B cell (primary cell): ENCODE measurements at regions not wholly inside any gene's neighbourhood (a gene's known extent, or its start where the extent isn't known, plus 50 kb on each side); places are given as distances from the start of the nearest gene placed in this dataset.

Source experiments
- ATAC-seq: fragments of 200-7000 bp; cut with Tn5 transposase; one replicate; pipeline ENCODE4 v1.10.0; 2021; ENCODE audit warnings: low read depth, mild to moderate bottlenecking, moderate number of reproducible peaks, moderate library complexity
- CTCF ChIA-PET: fragments of 350-600 bp; sonication (Branson Sonifier 250); formaldehyde crosslinking; loops from one replicate; lab custom pipeline; 2021; ENCODE audit warnings: antibody characterized with exemption, inconsistent platforms; lab: Charles Lee
- POLR2A ChIA-PET: fragments of 350-600 bp; sonication (Branson Sonifier 250); formaldehyde crosslinking; loops from one replicate; lab custom pipeline; 2021; ENCODE audit warnings: antibody characterized with exemption; lab: Charles Lee
- DNase-seq: peaks from one replicate; pipeline ENCODE4 v3.0.0; 2013
- H2AFZ ChIP-seq: 2 replicates; pipeline ENCODE4 v1.6.1; 2012; ENCODE audit warnings: mild to moderate bottlenecking, low read depth, low read length; ENCODE audit not compliant: insufficient read depth, poor library complexity, severe bottlenecking
- H3K27ac ChIP-seq, 2 donors: 1 replicate in 1 of 2; 2 replicates in 1 of 2; pipeline ENCODE4 v1.5.1; 2012 to 2013; ENCODE audit warnings: low read length in 2 of 2, mild to moderate bottlenecking in 2 of 2, moderate library complexity in 1 of 2
- H3K27me3 ChIP-seq, 4 experiments: fragments of 200-600 bp in 1 of 4; sonication (generic) in 1 of 4; replicated peaks in 1 of 4; 1 replicate in 2 of 4; 2 replicates in 2 of 4; pipeline versions ENCODE4 v1.6.1 to v1.7.0; 2013 to 2016; ENCODE audit warnings: low read length in 3 of 4, mild to moderate bottlenecking in 2 of 4, mixed read lengths in 1 of 4, moderate library complexity in 1 of 4; ENCODE audit not compliant: insufficient read depth in 4 of 4, control insufficient read depth in 3 of 4; ENCODE audit errors: control extremely low read depth in 1 of 4
- H3K36me3 ChIP-seq, 2 experiments: replicated peaks in 1 of 2; 1 replicate in 1 of 2; 2 replicates in 1 of 2; pipeline versions ENCODE4 v1.6.1 to v1.7.1; 2013; ENCODE audit warnings: low read length in 1 of 2; ENCODE audit not compliant: insufficient read depth in 2 of 2, control insufficient read depth in 1 of 2; ENCODE audit errors: control extremely low read depth in 1 of 2, extremely low read depth in 1 of 2
- H3K4me1 ChIP-seq, 2 donors: fragments of 200-600 bp in 1 of 2; sonication (generic) in 1 of 2; 1 replicate in 1 of 2; 2 replicates in 1 of 2; pipeline versions ENCODE4 v1.5.1 to v1.6.1; 2013 to 2017; ENCODE audit warnings: low read length in 2 of 2; ENCODE audit not compliant: control insufficient read depth in 2 of 2, insufficient read depth in 2 of 2
- H3K4me2 ChIP-seq: replicated peaks from 2 replicates; pipeline ENCODE3; 2012; ENCODE audit warnings: mild to moderate bottlenecking, low read depth, low read length; ENCODE audit not compliant: poor library complexity, severe bottlenecking
- H3K4me3 ChIP-seq, 5 experiments: fragments of 200-600 bp in 1 of 5; sonication (generic) in 1 of 5; 1 replicate in 3 of 5; 2 replicates in 2 of 5; pipeline versions ENCODE4 v1.5.1 to v1.7.0; 2011 to 2016; ENCODE audit warnings: low read length in 4 of 5, mild to moderate bottlenecking in 4 of 5, low read depth in 2 of 5, control low read depth in 1 of 5, moderate library complexity in 1 of 5; ENCODE audit not compliant: insufficient read depth in 1 of 5; ENCODE audit errors: control extremely low read depth in 1 of 5, extremely low read depth in 1 of 5
- H3K79me2 ChIP-seq: fragments of 200-600 bp; sonication (generic); one replicate; pipeline ENCODE4 v1.6.0; 2016; ENCODE audit warnings: low read length; ENCODE audit not compliant: control insufficient read depth, insufficient read depth
- H3K9ac ChIP-seq: fragments of 200-600 bp; sonication (generic); 2 replicates; pipeline ENCODE4 v1.6.1; 2017; ENCODE audit warnings: mild to moderate bottlenecking, low read length, moderate library complexity
- H3K9me3 ChIP-seq, 3 donors: one replicate each; pipeline versions ENCODE4 v1.6.1 to v1.7.1; 2013; ENCODE audit warnings: low read length in 2 of 3; ENCODE audit not compliant: control insufficient read depth in 2 of 3, insufficient read depth in 1 of 3; ENCODE audit errors: control extremely low read depth in 1 of 3
- H4K20me1 ChIP-seq: 2 replicates; pipeline ENCODE4 v1.6.0; 2012; ENCODE audit warnings: mild to moderate bottlenecking, low read length; ENCODE audit not compliant: insufficient read depth, control insufficient read depth, poor library complexity, severe bottlenecking
- H3K27ac Mint-ChIP-seq: one replicate; pipeline ENCODE4 v1.8.0; 2021; ENCODE audit warnings: mixed read lengths
- H3K27me3 Mint-ChIP-seq: one replicate; pipeline ENCODE4 v1.8.0; 2021; ENCODE audit warnings: mixed read lengths
- H3K4me1 Mint-ChIP-seq: one replicate; pipeline ENCODE4 v1.8.0; 2021; ENCODE audit warnings: mixed read lengths
- H3K4me3 Mint-ChIP-seq: one replicate; pipeline ENCODE4 v1.8.0; 2021; ENCODE audit warnings: mixed read lengths
- H3K9me3 Mint-ChIP-seq: one replicate; pipeline ENCODE4 v1.8.0; 2022; ENCODE audit warnings: mixed read lengths; ENCODE audit not compliant: insufficient read depth
- EZH2 ChIP-seq: IDR thresholded peaks from 2 replicates; pipeline ENCODE4 v1.6.1; 2012; ENCODE audit warnings: borderline replicate concordance, low read depth, mild to moderate bottlenecking, moderate library complexity, low read length; ENCODE audit not compliant: insufficient read depth, poor library complexity, severe bottlenecking
- WGBS: methylation state at CpG from one replicate; pipeline ENCODE4 v1.1.5; 2013; ENCODE audit warnings: missing lambda C conversion rate; ENCODE audit not compliant: insufficient coverage; 5-methylcytosine and 5-hydroxymethylcytosine counted together
- intact Hi-C: fragments of 100-400 bp; cut with micrococcal nuclease; formaldehyde crosslinking; loops from one replicate; pipeline ENCODE4 v1.10.0; 2022
- TF ChIP-seq, protein P1 (sequence below): fragments of 200-600 bp; IDR thresholded peaks from one replicate; pipeline ENCODE4 v1.8.0; 2022; ENCODE audit warnings: antibody characterized with exemption, mild to moderate bottlenecking

DNA sequence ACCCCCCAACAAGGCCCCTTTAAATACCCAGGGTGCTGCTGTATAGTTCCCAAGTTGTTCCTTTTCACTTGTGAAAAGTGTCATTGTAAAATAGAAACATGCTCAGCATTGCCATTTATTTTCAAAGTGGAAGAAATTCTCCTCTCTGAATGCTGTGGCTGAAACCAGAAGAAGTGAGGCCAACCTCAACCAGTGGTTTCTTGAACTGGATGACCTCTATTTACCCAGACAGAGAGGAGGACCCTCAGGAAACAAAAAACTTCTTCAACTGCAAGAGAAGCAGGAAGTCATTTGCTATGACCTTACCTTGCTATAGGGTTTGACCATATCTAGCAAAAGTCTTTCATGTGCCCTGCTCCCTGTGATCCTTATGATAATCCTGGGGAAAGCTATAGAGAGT lies 209.7 kb upstream of the RARB start:
- Histone ChIP-seq H3K4me1 (no peaks in the 10 kb centered on the region), H3K9ac (no peak overlapping the region), H4K20me1 (no peaks in the 10 kb centered on the region), H3K4me3 (no peak overlapping the region), H3K79me2 (no peaks in the 10 kb centered on the region), H3K4me2 (no peak overlapping the region), H3K9me3 (no peaks in the 10 kb centered on the region), H2AFZ (no peak overlapping the region), H3K36me3 (no peaks in the 10 kb centered on the region), H3K27me3 (no peaks in the 10 kb centered on the region), H3K27ac (no peak overlapping the region)
- ChIA-PET POLR2A (no interaction called here), CTCF (no interaction called here)
- ATAC-seq (no peak), DNase-seq (no peak)
- peaks cover 2% of the 10 kb centered on the region for H3K9me3 Mint-ChIP-seq
- H3K27ac Mint-ChIP-seq = no peak overlapping the region
- no peaks in the 10 kb centered on the region for H3K4me1 Mint-ChIP-seq
- intact Hi-C loops = no loop called here
- H3K4me3 Mint-ChIP-seq = no peak overlapping the region
- no peaks in the 10 kb centered on the region for H3K27me3 Mint-ChIP-seq
- TF ChIP-seq, protein P1, sequence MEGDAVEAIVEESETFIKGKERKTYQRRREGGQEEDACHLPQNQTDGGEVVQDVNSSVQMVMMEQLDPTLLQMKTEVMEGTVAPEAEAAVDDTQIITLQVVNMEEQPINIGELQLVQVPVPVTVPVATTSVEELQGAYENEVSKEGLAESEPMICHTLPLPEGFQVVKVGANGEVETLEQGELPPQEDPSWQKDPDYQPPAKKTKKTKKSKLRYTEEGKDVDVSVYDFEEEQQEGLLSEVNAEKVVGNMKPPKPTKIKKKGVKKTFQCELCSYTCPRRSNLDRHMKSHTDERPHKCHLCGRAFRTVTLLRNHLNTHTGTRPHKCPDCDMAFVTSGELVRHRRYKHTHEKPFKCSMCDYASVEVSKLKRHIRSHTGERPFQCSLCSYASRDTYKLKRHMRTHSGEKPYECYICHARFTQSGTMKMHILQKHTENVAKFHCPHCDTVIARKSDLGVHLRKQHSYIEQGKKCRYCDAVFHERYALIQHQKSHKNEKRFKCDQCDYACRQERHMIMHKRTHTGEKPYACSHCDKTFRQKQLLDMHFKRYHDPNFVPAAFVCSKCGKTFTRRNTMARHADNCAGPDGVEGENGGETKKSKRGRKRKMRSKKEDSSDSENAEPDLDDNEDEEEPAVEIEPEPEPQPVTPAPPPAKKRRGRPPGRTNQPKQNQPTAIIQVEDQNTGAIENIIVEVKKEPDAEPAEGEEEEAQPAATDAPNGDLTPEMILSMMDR = no peak
- TF ChIP-seq EZH2 = no peak

DNA sequence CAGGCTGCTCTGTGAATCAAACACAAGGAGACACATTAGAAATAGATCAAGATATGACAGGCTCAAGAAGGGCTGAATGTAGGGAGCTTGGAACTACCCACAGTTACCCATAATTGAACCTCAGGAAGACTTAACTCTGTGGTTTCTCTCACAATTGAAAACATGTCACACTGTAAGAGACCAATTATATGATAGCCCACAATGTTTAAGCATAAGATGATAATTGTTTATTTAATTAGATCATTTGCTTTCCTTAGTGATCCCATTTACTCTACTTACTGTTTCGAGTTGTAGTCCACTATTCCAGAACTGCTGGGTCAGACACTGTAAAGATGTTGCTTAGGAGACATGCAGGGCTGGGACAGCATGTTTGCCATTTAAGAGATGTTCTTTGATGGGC lies 201.3 kb upstream of the RARB start:
- Mint-ChIP-seq H3K4me3 (no peak overlapping the region), H3K4me1 (no peaks in the 10 kb centered on the region)
- H3K27me3 ChIP-seq = no peaks in the 10 kb centered on the region

More for the DNA sequence above, 201.3 kb upstream of the RARB start:
- no peak overlapping the region for H2AFZ ChIP-seq
- H3K4me3 ChIP-seq = no peak overlapping the region
- Mint-ChIP-seq H3K27ac (no peak overlapping the region), H3K27me3 (no peaks in the 10 kb centered on the region), H3K9me3 (no peaks in the 10 kb centered on the region)
- no peak overlapping the region for H3K4me2 ChIP-seq
- no peaks in the 10 kb centered on the region for H3K4me1 ChIP-seq
- H3K9ac ChIP-seq = no peak overlapping the region
- ChIA-PET CTCF (no interaction called here), POLR2A (no interaction called here)
- ATAC-seq (no peak), DNase-seq (no peak)
- H3K79me2 ChIP-seq = no peaks in the 10 kb centered on the region
- H3K9me3 ChIP-seq = no peaks in the 10 kb centered on the region
- H3K36me3 ChIP-seq = no peaks in the 10 kb centered on the region
- 50% methylated on average over 1 of the region's 1 CpG for WGBS
- H4K20me1 ChIP-seq = no peaks in the 10 kb centered on the region
- intact Hi-C loops = no loop called here
- no peak for TF ChIP-seq EZH2
- H3K27ac ChIP-seq = no peak overlapping the region
